HG03159 (cell line): ENCODE measurements at regions not wholly inside any gene's neighbourhood (a gene's known extent, or its start where the extent isn't known, plus 50 kb on each side); places are given as distances from the start of the nearest gene placed in this dataset.

Experiments used
- ATAC-seq: cut with Tn5 transposase; IDR thresholded peaks from one replicate; pipeline ENCODE4 v1.9.1; 2021; ENCODE audit warnings: mild to moderate bottlenecking, moderate library complexity; ENCODE audit not compliant: unreplicated experiment

GRCh38 chr18:55166260-55166598 lies 207.0 kb upstream of the CCDC68 start:
- ATAC-seq = no peak

- no peak for ATAC-seq
These were observed 204.3 kb upstream of the CCDC68 start for GRCh38 chr18:55163550-55163949.

GRCh38 chr18:55161916-55162315 lies 202.7 kb upstream of the CCDC68 start:
- no peak for ATAC-seq

DNA sequence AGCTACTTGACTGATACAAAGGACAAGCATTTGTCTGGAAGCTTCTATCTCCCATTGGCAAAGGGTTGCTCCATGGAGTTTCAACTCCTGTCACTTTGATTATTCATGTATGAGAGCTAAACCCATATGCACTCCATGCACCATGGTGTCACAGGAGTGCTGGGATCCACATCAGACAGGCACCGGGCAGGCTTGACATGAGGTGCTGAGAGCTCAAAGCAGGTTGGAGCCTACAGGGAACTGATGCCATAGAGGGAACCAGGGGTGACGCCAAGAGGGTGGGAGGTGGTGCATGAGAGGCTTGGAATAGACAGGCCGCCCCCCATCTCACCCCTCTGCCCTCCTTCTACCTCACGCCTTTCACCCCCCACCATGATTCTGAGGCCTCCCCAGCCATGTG lies 199.8 kb upstream of the CCDC68 start:
- no peak for ATAC-seq

DNA sequence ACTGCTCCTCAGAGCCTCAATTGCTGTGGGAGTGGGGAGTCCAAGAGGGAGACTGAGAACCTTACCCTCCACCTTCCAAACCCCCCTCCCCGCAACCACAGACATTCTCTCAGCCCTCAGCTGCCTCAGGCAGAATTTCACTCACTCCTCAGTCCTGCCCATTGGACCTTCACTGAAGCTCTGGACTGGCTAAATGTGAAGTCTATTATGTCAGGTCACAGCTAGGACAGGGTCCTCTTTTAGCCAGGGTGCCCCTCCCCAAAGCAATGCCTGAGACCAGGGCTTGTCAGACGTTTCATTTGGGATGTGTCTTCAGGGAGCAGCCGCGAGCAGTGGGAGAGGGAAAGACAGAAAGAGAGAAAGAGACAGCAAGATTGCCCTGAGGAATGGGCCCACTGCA lies 199.3 kb upstream of the CCDC68 start:
- ATAC-seq = no peak

DNA sequence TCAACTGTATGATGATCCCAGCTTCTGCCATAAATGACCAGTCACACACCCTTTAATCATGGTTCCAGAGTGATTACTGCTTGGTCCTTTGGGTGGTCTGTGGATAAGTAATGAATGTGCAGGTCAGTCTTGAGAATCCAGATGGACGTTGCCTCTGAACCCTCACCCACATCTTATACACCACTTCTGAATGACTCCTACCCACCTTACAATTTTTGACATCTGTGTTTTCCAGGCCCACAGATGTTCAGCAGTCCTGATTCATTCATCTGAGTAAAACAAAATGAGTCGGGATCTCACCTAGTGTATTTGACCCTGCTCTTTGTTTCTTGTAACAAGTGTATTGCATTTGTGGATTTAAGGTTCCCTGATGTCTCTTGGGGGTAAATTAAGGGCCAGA lies 194.1 kb upstream of the CCDC68 start:
- no peak for ATAC-seq

GRCh38 chr18:55152801-55153200 lies 193.5 kb upstream of the CCDC68 start:
- no peak for ATAC-seq

GRCh38 chr18:55149994-55150393 lies 190.7 kb upstream of the CCDC68 start:
- no peak for ATAC-seq

DNA sequence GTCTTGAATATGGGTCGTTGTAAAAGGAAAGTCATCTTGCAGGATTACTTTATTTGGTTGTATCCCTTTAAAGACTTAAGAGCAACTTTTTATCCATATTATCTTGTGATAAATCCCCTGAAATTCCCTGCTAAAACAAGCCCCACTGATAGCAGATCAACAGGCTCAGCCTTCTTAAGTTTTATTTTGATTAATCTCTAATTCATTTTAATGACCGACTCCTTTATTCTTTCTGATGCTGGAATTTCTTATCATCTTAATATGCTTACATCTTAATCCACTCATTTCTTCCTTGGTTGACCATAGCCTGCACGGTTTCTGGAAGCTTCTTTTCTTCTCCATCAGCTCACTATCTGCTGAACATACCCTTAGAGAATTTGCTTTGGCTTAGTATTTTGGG lies 188.5 kb upstream of the CCDC68 start:
- no peak for ATAC-seq

DNA sequence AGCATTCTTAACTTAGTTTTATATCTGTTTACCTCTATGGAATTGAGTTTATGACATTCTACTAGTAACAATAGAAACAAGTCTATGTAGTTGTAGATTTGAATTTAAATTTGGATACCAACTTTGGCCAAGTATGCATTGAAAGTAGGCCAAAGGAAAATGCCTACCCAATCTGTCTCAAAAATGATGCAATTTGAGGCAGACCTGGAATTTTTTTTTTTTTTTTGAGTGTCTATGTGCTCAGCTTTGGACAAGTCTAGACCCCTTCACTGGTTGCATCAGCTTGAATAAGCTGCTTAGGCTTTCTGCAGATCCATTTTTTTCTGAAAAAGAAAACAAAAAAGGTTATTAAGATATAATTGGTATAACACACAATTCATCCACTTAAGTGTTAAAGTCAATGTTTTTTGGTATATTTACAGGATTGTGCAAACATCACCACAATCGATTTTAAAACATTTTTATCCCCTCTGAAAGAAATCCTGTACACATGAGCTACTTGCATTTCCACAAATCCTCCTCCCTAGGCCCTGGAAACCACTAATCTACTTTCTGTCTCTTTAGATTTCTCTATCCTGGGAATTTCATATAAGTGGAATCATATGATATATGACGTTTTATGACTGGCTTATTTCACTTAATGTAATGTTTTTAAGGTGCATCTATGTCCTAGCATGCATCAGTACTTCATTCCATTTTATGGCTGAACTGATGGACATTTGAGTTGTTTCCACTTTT lies 185.1 kb upstream of the CCDC68 start:
- no peak for ATAC-seq

- ATAC-seq = no peak
These were observed 183.1 kb upstream of the CCDC68 start for GRCh38 chr18:55142410-55142809.

- no peak for ATAC-seq
These were observed 182.1 kb upstream of the CCDC68 start for GRCh38 chr18:55141318-55141717.

DNA sequence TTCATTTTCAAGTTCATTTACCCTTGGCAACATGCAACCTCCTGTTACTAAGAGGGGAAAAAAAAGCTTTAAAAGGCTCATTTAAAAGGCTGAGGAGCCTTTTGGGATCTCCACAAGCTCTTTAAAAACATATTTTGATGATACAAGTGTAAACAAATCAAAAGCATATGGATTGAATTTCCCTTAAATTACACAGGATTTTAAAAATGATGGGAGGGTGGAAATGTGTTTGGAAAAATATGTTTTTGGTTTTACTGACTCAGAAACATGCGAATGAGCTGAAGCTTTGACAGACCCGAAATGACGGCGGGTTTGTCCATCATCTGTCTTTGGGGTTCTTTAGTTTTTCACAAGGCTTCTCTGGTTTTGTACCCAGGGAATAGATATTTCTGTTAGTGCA lies 180.6 kb upstream of the CCDC68 start:
- no peak for ATAC-seq

- no peak for ATAC-seq
These were observed 180.0 kb upstream of the CCDC68 start for GRCh38 chr18:55139307-55139706.

DNA sequence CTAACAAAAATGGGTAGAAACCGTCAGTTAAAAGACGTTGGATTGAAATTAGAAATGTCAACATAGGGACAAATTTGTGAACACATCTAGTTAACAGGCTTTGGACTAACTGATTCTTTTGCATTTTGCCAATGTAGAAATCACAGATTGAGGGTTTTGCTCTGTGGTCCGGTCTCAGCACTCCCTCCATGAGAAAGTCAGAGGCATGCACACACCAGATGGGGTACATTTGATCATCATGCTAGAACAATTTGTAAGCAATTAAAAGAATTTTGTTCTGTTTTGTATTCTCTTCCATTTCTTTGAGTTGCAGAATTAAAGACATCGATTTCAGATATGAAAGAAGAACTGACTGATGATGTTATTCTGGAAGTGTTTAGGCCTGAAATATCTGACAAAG lies 179.1 kb upstream of the CCDC68 start:
- ATAC-seq = no peak

DNA sequence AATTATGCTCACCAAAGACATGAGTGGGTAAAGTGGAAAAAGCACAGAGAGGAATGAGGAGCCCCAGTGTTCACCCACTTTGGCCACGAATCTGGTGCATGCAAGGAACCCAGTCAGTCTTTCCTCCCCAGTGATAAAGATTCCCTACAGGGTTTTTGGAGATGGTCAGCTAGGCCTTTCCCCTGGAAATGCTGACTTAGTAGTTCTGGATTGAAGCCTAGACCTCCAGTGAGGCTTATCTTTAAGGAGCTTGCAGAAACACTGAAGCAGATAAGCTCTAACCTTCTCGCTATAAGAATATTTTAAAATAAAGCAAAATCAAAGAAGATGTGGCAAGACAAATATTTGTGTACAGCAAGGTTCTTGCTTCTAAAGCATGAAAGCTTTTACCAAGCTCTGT lies 178.3 kb upstream of the CCDC68 start:
- no peak for ATAC-seq

- ATAC-seq = no peak
These were observed 177.6 kb upstream of the CCDC68 start for GRCh38 chr18:55136864-55137263.

DNA sequence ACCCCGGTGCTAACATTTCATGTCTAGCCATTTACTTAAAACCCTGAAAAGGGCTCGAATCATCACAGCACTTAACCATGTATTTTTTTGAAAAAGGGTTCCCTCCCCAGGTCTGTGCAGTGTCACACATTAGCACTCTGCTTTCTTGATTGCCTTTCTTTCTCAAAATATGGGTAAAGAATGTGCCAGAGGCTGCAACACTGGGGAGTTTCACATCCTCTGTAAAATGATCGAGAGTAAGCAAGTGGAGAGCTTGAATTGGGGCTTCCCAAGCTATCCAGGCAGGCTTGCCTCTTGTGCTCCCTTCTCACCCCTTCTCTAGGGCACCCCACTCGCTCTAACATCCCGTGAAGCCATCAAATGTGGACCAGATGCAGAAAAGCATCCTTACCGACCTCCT lies 177.0 kb upstream of the CCDC68 start:
- no peak for ATAC-seq

DNA sequence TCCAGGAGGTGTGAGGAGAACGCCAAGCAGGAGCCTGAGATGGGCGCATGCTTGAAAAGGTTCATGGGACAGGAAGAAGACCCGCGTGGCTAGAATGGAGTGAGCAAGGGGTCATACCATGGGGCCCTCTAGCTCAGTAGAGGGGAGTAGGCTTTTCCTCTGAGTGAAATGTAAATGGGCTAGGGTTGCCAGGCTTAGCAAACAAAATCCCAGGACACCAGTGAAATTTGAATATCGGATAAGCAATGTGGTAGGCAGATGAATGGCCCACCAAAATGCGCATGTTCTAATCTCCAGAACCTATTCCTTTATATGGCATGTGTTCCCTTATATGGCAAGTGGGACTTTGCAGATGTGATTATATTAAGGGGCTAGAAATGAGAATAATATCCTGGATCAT lies 174.1 kb upstream of the CCDC68 start:
- no peak for ATAC-seq

GRCh38 chr18:55128437-55128836 lies 169.2 kb upstream of the CCDC68 start:
- no peak for ATAC-seq

DNA sequence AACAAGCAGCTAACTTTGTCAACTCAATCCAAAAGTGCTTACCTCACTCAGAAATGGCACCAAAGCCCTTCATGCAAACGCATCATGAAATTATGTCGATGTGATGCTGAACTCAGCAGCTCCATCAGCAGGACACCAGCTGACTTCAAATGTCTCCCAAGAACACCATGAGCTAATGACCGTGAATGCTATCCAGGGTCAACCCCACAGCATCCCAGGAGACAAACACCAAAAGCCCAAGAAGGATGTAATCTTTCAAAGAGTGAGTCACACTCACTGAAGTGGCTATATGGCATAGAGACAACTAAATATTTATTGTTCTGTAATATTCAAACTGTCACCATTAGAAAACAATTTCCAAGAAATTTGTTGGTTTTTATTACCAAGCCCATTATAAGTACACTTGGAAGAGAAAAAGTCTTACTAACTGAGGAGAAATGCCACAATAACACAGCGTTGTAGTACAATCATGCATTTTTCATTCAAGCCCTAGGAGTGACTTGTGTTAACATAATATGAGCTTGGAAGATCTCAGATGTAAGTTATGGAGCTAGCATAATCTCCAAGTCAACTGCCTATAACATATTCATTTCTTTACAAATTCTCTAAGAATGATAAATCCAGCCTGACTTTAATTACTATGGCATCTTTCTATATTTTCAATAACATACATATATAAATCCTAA lies 165.0 kb upstream of the CCDC68 start:
- no peak for ATAC-seq

GRCh38 chr18:55123361-55123760 lies 164.1 kb upstream of the CCDC68 start:
- ATAC-seq = no peak
